OCI-LY3 (cell line): ENCODE measurements at regions not wholly inside any gene's neighbourhood (a gene's known extent, or its start where the extent isn't known, plus 50 kb on each side); places are given as distances from the start of the nearest gene placed in this dataset.

Experiments
- CTCF ChIP-seq: fragments of 200-600, 300-600 bp; sonication (generic); IDR thresholded peaks from 2 replicates; pipeline ENCODE4 v1.5.1; 2014; ENCODE audit warnings: antibody characterized with exemption, low read length, low read depth
- EZH2phosphoT487 ChIP-seq: fragments of 200-600 bp; shearing (Covaris generic); IDR thresholded peaks from 2 replicates; pipeline ENCODE4 v1.6.1; 2018; ENCODE audit warnings: antibody characterized with exemption, mixed run types, low read depth

- no peak for TF ChIP-seq CTCF
- no peak for TF ChIP-seq EZH2phosphoT487
These were observed 102.8 kb downstream of the RPAP3 start for GRCh38 chr12:47602949-47603558.
